Activated CD4-positive, alpha-beta T cell treated with anti-CD3 and anti-CD28 coated beads, Interleukin-2, amount 10 ng/mL, durations not matched to agents 24 days and 14 days (primary cell): ENCODE measurements at regions not wholly inside any gene's neighbourhood (a gene's known extent, or its start where the extent isn't known, plus 50 kb on each side); places are given as distances from the start of the nearest gene placed in this dataset.

Source experiments
- DNase-seq: peaks from one replicate; pipeline ENCODE4 v3.0.0; 2022
- H3K27ac Mint-ChIP-seq: one replicate; pipeline ENCODE4 v1.8.0; 2022; ENCODE audit warnings: mild to moderate bottlenecking, mixed read lengths
- H3K27me3 Mint-ChIP-seq: one replicate; pipeline ENCODE4 v1.8.0; 2022; ENCODE audit warnings: mixed read lengths
- H3K36me3 Mint-ChIP-seq: one replicate; pipeline ENCODE4 v1.8.0; 2022; ENCODE audit warnings: low read depth, mild to moderate bottlenecking, mixed read lengths
- H3K4me1 Mint-ChIP-seq: one replicate; pipeline ENCODE4 v1.8.0; 2021; ENCODE audit warnings: mixed read lengths
- H3K4me3 Mint-ChIP-seq: one replicate; pipeline ENCODE4 v1.8.0; 2022; ENCODE audit warnings: mild to moderate bottlenecking, moderate library complexity, mixed read lengths
- H3K9me3 Mint-ChIP-seq: one replicate; pipeline ENCODE4 v1.8.0; 2021; ENCODE audit warnings: mixed read lengths
- intact Hi-C: fragments of 100-400 bp; cut with micrococcal nuclease; formaldehyde crosslinking; loops from one replicate; pipeline ENCODE4 v1.15.1; 2023

- H3K27me3 Mint-ChIP-seq: no peaks in the 10 kb centered on the region
- H3K27ac Mint-ChIP-seq: no peak overlapping the region
- no peak for DNase-seq
- intact Hi-C loops: no loop called here
- H3K36me3 Mint-ChIP-seq: no peaks in the 10 kb centered on the region
- H3K9me3 Mint-ChIP-seq: peaks cover 4% of the 10 kb centered on the region
- H3K4me3 Mint-ChIP-seq: no peak overlapping the region
- H3K4me1 Mint-ChIP-seq: no peaks in the 10 kb centered on the region
Observed at GRCh38 chr15:87135109-87135508, 1055.4 kb downstream of the AGBL1 start.

GRCh38 chr15:87133704-87134103, 1054.0 kb downstream of the AGBL1 start:
- Mint-ChIP-seq H3K4me1 (no peaks in the 10 kb centered on the region), H3K27me3 (no peaks in the 10 kb centered on the region), H3K4me3 (no peak overlapping the region), H3K9me3 (peaks cover 4% of the 10 kb centered on the region), H3K27ac (no peak overlapping the region), H3K36me3 (no peaks in the 10 kb centered on the region)
- no peak for DNase-seq
- intact Hi-C loops: no loop called here

GRCh38 chr15:87131067-87131466, 1051.4 kb downstream of the AGBL1 start:
- intact Hi-C loops: no loop called here
- no peaks in the 10 kb centered on the region for H3K4me1 Mint-ChIP-seq
- H3K36me3 Mint-ChIP-seq: no peaks in the 10 kb centered on the region
- no peak for DNase-seq
- no peak overlapping the region for H3K27ac Mint-ChIP-seq
- peaks cover 4% of the 10 kb centered on the region for H3K9me3 Mint-ChIP-seq
- H3K4me3 Mint-ChIP-seq: no peak overlapping the region
- H3K27me3 Mint-ChIP-seq: no peaks in the 10 kb centered on the region

- intact Hi-C loops: no loop called here
- Mint-ChIP-seq H3K4me1 (no peaks in the 10 kb centered on the region), H3K27ac (no peak overlapping the region), H3K4me3 (no peak overlapping the region), H3K9me3 (peaks cover 4% of the 10 kb centered on the region), H3K36me3 (no peaks in the 10 kb centered on the region), H3K27me3 (no peaks in the 10 kb centered on the region)
- DNase-seq: no peak
Observed at GRCh38 chr15:87129916-87130315, 1050.2 kb downstream of the AGBL1 start.

- intact Hi-C loops: no loop called here
- DNase-seq: no peak
- H3K9me3 Mint-ChIP-seq: no peaks in the 10 kb centered on the region
- H3K27me3 Mint-ChIP-seq: no peaks in the 10 kb centered on the region
- no peak overlapping the region for H3K27ac Mint-ChIP-seq
- H3K36me3 Mint-ChIP-seq: no peaks in the 10 kb centered on the region
- no peaks in the 10 kb centered on the region for H3K4me1 Mint-ChIP-seq
- H3K4me3 Mint-ChIP-seq: no peak overlapping the region
Observed at GRCh38 chr15:87123676-87124382, 1044.2 kb downstream of the AGBL1 start.

GRCh38 chr15:87121336-87121735, 1041.7 kb downstream of the AGBL1 start:
- no peaks in the 10 kb centered on the region for H3K4me1 Mint-ChIP-seq
- no peak for DNase-seq
- no peak overlapping the region for H3K4me3 Mint-ChIP-seq
- no peaks in the 10 kb centered on the region for H3K36me3 Mint-ChIP-seq
- intact Hi-C loops: no loop called here
- H3K27ac Mint-ChIP-seq: no peak overlapping the region
- no peaks in the 10 kb centered on the region for H3K27me3 Mint-ChIP-seq
- H3K9me3 Mint-ChIP-seq: no peaks in the 10 kb centered on the region

- H3K9me3 Mint-ChIP-seq: no peaks in the 10 kb centered on the region
- intact Hi-C loops: no loop called here
- H3K27me3 Mint-ChIP-seq: no peaks in the 10 kb centered on the region
- H3K27ac Mint-ChIP-seq: no peak overlapping the region
- no peaks in the 10 kb centered on the region for H3K36me3 Mint-ChIP-seq
- DNase-seq: no peak
- H3K4me1 Mint-ChIP-seq: no peaks in the 10 kb centered on the region
- H3K4me3 Mint-ChIP-seq: no peak overlapping the region
Observed at GRCh38 chr15:87120555-87120954, 1040.9 kb downstream of the AGBL1 start.

GRCh38 chr15:87118846-87119245, 1039.2 kb downstream of the AGBL1 start:
- no peak for DNase-seq
- H3K36me3 Mint-ChIP-seq: no peaks in the 10 kb centered on the region

GRCh38 chr15:87118435-87118834, 1038.8 kb downstream of the AGBL1 start:
- no peak overlapping the region for H3K4me3 Mint-ChIP-seq
- H3K27me3 Mint-ChIP-seq: no peaks in the 10 kb centered on the region
- H3K4me1 Mint-ChIP-seq: no peaks in the 10 kb centered on the region
- H3K9me3 Mint-ChIP-seq: no peaks in the 10 kb centered on the region
- intact Hi-C loops: no loop called here
- no peak overlapping the region for H3K27ac Mint-ChIP-seq
- no peak for DNase-seq
- H3K36me3 Mint-ChIP-seq: no peaks in the 10 kb centered on the region

More at GRCh38 chr15:87118846-87119245, 1039.2 kb downstream of the AGBL1 start:
- Mint-ChIP-seq H3K4me3 (no peak overlapping the region), H3K4me1 (no peaks in the 10 kb centered on the region), H3K27ac (no peak overlapping the region), H3K9me3 (no peaks in the 10 kb centered on the region), H3K27me3 (no peaks in the 10 kb centered on the region)
- intact Hi-C loops: no loop called here

- intact Hi-C loops: no loop called here
- Mint-ChIP-seq H3K4me3 (no peak overlapping the region), H3K27ac (no peak overlapping the region), H3K36me3 (no peaks in the 10 kb centered on the region), H3K9me3 (no peaks in the 10 kb centered on the region), H3K4me1 (no peaks in the 10 kb centered on the region), H3K27me3 (no peaks in the 10 kb centered on the region)
- no peak for DNase-seq
Observed at GRCh38 chr15:87115795-87116194, 1036.1 kb downstream of the AGBL1 start.

GRCh38 chr15:87099916-87100315, 1020.2 kb downstream of the AGBL1 start:
- no peak for DNase-seq
- Mint-ChIP-seq H3K36me3 (no peaks in the 10 kb centered on the region), H3K4me1 (no peaks in the 10 kb centered on the region), H3K4me3 (no peak overlapping the region), H3K27me3 (no peaks in the 10 kb centered on the region), H3K27ac (no peak overlapping the region), H3K9me3 (peaks cover 11% of the 10 kb centered on the region)
- intact Hi-C loops: no loop called here

- Mint-ChIP-seq H3K4me3 (no peak overlapping the region), H3K27ac (no peak overlapping the region), H3K4me1 (no peaks in the 10 kb centered on the region), H3K27me3 (no peaks in the 10 kb centered on the region), H3K36me3 (no peaks in the 10 kb centered on the region), H3K9me3 (no peaks in the 10 kb centered on the region)
- DNase-seq: no peak
- intact Hi-C loops: no loop called here
Observed at GRCh38 chr15:87089551-87089950, 1009.9 kb downstream of the AGBL1 start.

GRCh38 chr15:87083201-87083600, 1003.5 kb downstream of the AGBL1 start:
- no peaks in the 10 kb centered on the region for H3K4me1 Mint-ChIP-seq
- H3K27me3 Mint-ChIP-seq: no peaks in the 10 kb centered on the region
- no peak overlapping the region for H3K27ac Mint-ChIP-seq
- no peak overlapping the region for H3K4me3 Mint-ChIP-seq
- intact Hi-C loops: no loop called here
- DNase-seq: no peak
- peaks cover 3% of the 10 kb centered on the region for H3K9me3 Mint-ChIP-seq
- H3K36me3 Mint-ChIP-seq: no peaks in the 10 kb centered on the region

GRCh38 chr15:87082581-87082980, 1002.9 kb downstream of the AGBL1 start:
- Mint-ChIP-seq H3K27me3 (no peaks in the 10 kb centered on the region), H3K27ac (no peak overlapping the region), H3K4me1 (no peaks in the 10 kb centered on the region), H3K4me3 (no peak overlapping the region), H3K9me3 (peaks cover 3% of the 10 kb centered on the region), H3K36me3 (no peaks in the 10 kb centered on the region)
- intact Hi-C loops: no loop called here
- no peak for DNase-seq

GRCh38 chr15:87080547-87080946, 1000.9 kb downstream of the AGBL1 start:
- Mint-ChIP-seq H3K36me3 (no peaks in the 10 kb centered on the region), H3K4me1 (no peaks in the 10 kb centered on the region), H3K9me3 (peaks cover 3% of the 10 kb centered on the region), H3K4me3 (no peak overlapping the region), H3K27me3 (no peaks in the 10 kb centered on the region), H3K27ac (no peak overlapping the region)
- intact Hi-C loops: no loop called here
- no peak for DNase-seq
